Stimulated activated CD8-positive, alpha-beta memory T cell treated with anti-CD3 and anti-CD28 coated beads, Interleukin-7, amount 100 ng/mL, for 1 hour (primary cell): ENCODE measurements at regions not wholly inside any gene's neighbourhood (a gene's known extent, or its start where the extent isn't known, plus 50 kb on each side); places are given as distances from the start of the nearest gene placed in this dataset.
"Not testable (repeated sequence)": the region's sequence is repeated elsewhere in the genome, so short reads cannot be mapped to it uniquely, and the experiment has no call there.

ENCODE experiments used
- DNase-seq, 2 donors: peaks; one replicate each; pipeline ENCODE4 v3.0.0-alpha.2; 2020; ENCODE audit warnings: low read depth in 2 of 2

GRCh38 chr14:71430678-71431376, 501.4 kb upstream of the RGS6 start:
- DNase-seq, result no peak

- DNase-seq, result no peak
Observed at GRCh38 chr14:71432334-71433110, 499.7 kb upstream of the RGS6 start.

GRCh38 chr14:71433303-71433702, 498.9 kb upstream of the RGS6 start:
- DNase-seq, result no peak

- DNase-seq, result not testable (repeated sequence)
Observed at GRCh38 chr14:71435641-71436040, 496.6 kb upstream of the RGS6 start.

- no peak for DNase-seq
Observed at GRCh38 chr14:71437870-71438269, 494.4 kb upstream of the RGS6 start.

GRCh38 chr14:71438684-71439083, 493.5 kb upstream of the RGS6 start:
- DNase-seq, result no peak

GRCh38 chr14:71441126-71441525, 491.1 kb upstream of the RGS6 start:
- no peak for DNase-seq

- DNase-seq, result no peak
Observed at GRCh38 chr14:71444030-71444822, 488.0 kb upstream of the RGS6 start.

- DNase-seq, result no peak
Observed at GRCh38 chr14:71448431-71449315, 483.6 kb upstream of the RGS6 start.

GRCh38 chr14:71449316-71450055, 482.7 kb upstream of the RGS6 start:
- no peak for DNase-seq

- no peak for DNase-seq
Observed at GRCh38 chr14:71451501-71451900, 480.7 kb upstream of the RGS6 start.

- no peak for DNase-seq
Observed at GRCh38 chr14:71452539-71452938, 479.7 kb upstream of the RGS6 start.

GRCh38 chr14:71452987-71453386, 479.2 kb upstream of the RGS6 start:
- DNase-seq, result no peak

- DNase-seq, result no peak
Observed at GRCh38 chr14:71454010-71454409, 478.2 kb upstream of the RGS6 start.

GRCh38 chr14:71454513-71455332, 477.5 kb upstream of the RGS6 start:
- no peak for DNase-seq

GRCh38 chr14:71460091-71460490, 472.1 kb upstream of the RGS6 start:
- no peak for DNase-seq

GRCh38 chr14:71461617-71462016, 470.6 kb upstream of the RGS6 start:
- DNase-seq, result not testable (repeated sequence)

GRCh38 chr14:71463807-71464206, 468.4 kb upstream of the RGS6 start:
- DNase-seq, result no peak

GRCh38 chr14:71464840-71465239, 467.4 kb upstream of the RGS6 start:
- DNase-seq, result no peak

- DNase-seq, result no peak
Observed at GRCh38 chr14:71465316-71465715, 466.9 kb upstream of the RGS6 start.
